NB4 (cell line): ENCODE measurements at regions not wholly inside any gene's neighbourhood (a gene's known extent, or its start where the extent isn't known, plus 50 kb on each side); places are given as distances from the start of the nearest gene placed in this dataset.

Experiments
- POLR2A ChIP-seq: IDR thresholded peaks from 2 replicates; pipeline ENCODE4 v1.6.1; 2011; ENCODE audit warnings: mild to moderate bottlenecking; ENCODE audit not compliant: insufficient read length; ENCODE audit errors: extremely low read depth
- TF ChIP-seq, protein P1 (sequence below): IDR thresholded peaks from one replicate; pipeline ENCODE4 v1.5.1; 2012; ENCODE audit warnings: low read depth, low read length

DNA sequence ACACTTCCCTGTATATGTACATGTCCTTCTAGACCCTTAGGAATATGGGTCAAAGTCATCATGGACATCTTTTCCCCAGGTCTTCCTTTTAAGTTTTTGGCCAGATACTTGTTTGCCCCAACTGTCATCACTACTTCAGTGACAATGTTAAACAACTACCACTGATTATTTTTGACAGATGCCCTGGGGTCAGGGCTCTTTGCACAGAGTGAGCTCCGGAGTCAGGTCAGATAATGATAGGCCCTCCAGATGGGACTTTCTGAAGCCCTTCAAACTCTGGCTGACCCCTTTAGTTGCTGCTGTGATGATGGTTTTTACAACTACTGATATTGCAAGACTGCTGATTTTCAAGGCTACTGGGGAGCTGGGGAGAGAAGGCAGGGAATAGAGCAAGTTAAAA, 449.4 kb upstream of the HS6ST1 start:
- TF ChIP-seq, protein P1, sequence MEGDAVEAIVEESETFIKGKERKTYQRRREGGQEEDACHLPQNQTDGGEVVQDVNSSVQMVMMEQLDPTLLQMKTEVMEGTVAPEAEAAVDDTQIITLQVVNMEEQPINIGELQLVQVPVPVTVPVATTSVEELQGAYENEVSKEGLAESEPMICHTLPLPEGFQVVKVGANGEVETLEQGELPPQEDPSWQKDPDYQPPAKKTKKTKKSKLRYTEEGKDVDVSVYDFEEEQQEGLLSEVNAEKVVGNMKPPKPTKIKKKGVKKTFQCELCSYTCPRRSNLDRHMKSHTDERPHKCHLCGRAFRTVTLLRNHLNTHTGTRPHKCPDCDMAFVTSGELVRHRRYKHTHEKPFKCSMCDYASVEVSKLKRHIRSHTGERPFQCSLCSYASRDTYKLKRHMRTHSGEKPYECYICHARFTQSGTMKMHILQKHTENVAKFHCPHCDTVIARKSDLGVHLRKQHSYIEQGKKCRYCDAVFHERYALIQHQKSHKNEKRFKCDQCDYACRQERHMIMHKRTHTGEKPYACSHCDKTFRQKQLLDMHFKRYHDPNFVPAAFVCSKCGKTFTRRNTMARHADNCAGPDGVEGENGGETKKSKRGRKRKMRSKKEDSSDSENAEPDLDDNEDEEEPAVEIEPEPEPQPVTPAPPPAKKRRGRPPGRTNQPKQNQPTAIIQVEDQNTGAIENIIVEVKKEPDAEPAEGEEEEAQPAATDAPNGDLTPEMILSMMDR: no peak
- no peak for TF ChIP-seq POLR2A
